ENCODE measurements at regions not wholly inside any gene's neighbourhood (a gene's known extent, or its start where the extent isn't known, plus 50 kb on each side); places are given as distances from the start of the nearest gene placed in this dataset.
"Not testable (repeated sequence)": the region's sequence is repeated elsewhere in the genome, so short reads cannot be mapped to it uniquely, and the experiment has no call there.

- Histone ChIP-seq H2AFZ (ENCODE audit: low read depth) (no peak overlapping the region), H3K27ac (no peak overlapping the region), H3K36me3 (ENCODE audit: insufficient read depth) (no peaks in the 10 kb centered on the region), H3K79me2 (ENCODE audit: insufficient read depth, low read depth) (no peaks in the 10 kb centered on the region), H3K4me2 (no peak overlapping the region), H3K4me1 (ENCODE audit: low read depth, poor library complexity, severe bottlenecking) (no peaks in the 10 kb centered on the region), H3K4me3 (IDR thresholded peaks at IDR 0.05; ENCODE audit: insufficient read depth, low read depth, low read length) (no peak overlapping the region), H4K20me1 (ENCODE audit: insufficient read depth) (no peaks in the 10 kb centered on the region), H3K9ac (no peak overlapping the region), H3K27me3 (ENCODE audit: insufficient read depth, low read depth) (no peaks in the 10 kb centered on the region)
- TF ChIP-seq, protein P1, sequence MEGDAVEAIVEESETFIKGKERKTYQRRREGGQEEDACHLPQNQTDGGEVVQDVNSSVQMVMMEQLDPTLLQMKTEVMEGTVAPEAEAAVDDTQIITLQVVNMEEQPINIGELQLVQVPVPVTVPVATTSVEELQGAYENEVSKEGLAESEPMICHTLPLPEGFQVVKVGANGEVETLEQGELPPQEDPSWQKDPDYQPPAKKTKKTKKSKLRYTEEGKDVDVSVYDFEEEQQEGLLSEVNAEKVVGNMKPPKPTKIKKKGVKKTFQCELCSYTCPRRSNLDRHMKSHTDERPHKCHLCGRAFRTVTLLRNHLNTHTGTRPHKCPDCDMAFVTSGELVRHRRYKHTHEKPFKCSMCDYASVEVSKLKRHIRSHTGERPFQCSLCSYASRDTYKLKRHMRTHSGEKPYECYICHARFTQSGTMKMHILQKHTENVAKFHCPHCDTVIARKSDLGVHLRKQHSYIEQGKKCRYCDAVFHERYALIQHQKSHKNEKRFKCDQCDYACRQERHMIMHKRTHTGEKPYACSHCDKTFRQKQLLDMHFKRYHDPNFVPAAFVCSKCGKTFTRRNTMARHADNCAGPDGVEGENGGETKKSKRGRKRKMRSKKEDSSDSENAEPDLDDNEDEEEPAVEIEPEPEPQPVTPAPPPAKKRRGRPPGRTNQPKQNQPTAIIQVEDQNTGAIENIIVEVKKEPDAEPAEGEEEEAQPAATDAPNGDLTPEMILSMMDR (conservative IDR thresholded peaks at IDR 0.05; ENCODE audit: low read depth, low read length): no peak
Observed at GRCh38 chr21:13368200-13368599, 241.4 kb upstream of the POTED start.

GRCh38 chr21:13372721-13373120 lies 236.9 kb upstream of the POTED start:
- H3K4me2 ChIP-seq; H3K4me1 ChIP-seq (ENCODE audit: low read depth, poor library complexity, severe bottlenecking): not testable (repeated sequence)

GRCh38 chr21:13378943-13379342 lies 230.6 kb upstream of the POTED start:
- H3K79me2 ChIP-seq (ENCODE audit: insufficient read depth, low read depth); H3K4me2 ChIP-seq: not testable (repeated sequence)

More at GRCh38 chr21:13372721-13373120, 236.9 kb upstream of the POTED start:
- H4K20me1 ChIP-seq (ENCODE audit: insufficient read depth); H3K4me3 ChIP-seq (IDR thresholded peaks at IDR 0.05; ENCODE audit: insufficient read depth, low read depth, low read length); H3K36me3 ChIP-seq (ENCODE audit: insufficient read depth); H3K27ac ChIP-seq; H3K9ac ChIP-seq; H3K79me2 ChIP-seq (ENCODE audit: insufficient read depth, low read depth); H3K27me3 ChIP-seq (ENCODE audit: insufficient read depth, low read depth); H2AFZ ChIP-seq (ENCODE audit: low read depth): not testable (repeated sequence)

GRCh38 chr21:13379566-13379965 lies 230.0 kb upstream of the POTED start:
- not testable (repeated sequence) for H3K9ac ChIP-seq; H4K20me1 ChIP-seq (ENCODE audit: insufficient read depth); H2AFZ ChIP-seq (ENCODE audit: low read depth); H3K4me2 ChIP-seq; H3K4me1 ChIP-seq (ENCODE audit: low read depth, poor library complexity, severe bottlenecking); H3K27me3 ChIP-seq (ENCODE audit: insufficient read depth, low read depth); H3K27ac ChIP-seq; H3K4me3 ChIP-seq (IDR thresholded peaks at IDR 0.05; ENCODE audit: insufficient read depth, low read depth, low read length); H3K79me2 ChIP-seq (ENCODE audit: insufficient read depth, low read depth); H3K36me3 ChIP-seq (ENCODE audit: insufficient read depth)

More at GRCh38 chr21:13378943-13379342, 230.6 kb upstream of the POTED start:
- not testable (repeated sequence) for H3K27ac ChIP-seq; H3K36me3 ChIP-seq (ENCODE audit: insufficient read depth); H4K20me1 ChIP-seq (ENCODE audit: insufficient read depth); H3K4me3 ChIP-seq (IDR thresholded peaks at IDR 0.05; ENCODE audit: insufficient read depth, low read depth, low read length); H3K9ac ChIP-seq; H3K4me1 ChIP-seq (ENCODE audit: low read depth, poor library complexity, severe bottlenecking); H2AFZ ChIP-seq (ENCODE audit: low read depth); H3K27me3 ChIP-seq (ENCODE audit: insufficient read depth, low read depth)

DNA sequence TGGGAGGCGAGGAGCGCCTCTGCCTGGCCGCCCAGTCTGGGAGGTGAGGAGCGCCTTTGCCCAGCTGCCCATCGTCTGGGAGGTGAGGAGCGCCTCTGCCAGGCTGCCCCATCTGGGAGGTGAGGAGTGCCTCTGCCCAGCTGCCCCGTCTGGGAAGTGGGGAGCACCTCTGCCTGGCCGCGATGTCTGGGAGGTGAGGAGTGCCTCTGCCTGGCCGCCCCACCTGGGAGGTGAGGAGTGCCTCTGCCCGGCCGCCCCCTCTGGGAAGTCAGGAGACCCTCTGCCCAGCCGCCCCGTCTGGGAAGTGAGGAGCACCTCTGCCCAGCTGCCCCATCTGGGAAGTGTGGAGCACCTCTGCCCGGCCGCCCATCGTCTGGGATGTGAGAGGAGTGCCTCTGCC lies 229.0 kb upstream of the POTED start:
- not testable (repeated sequence) for H4K20me1 ChIP-seq (ENCODE audit: insufficient read depth); H2AFZ ChIP-seq (ENCODE audit: low read depth); H3K4me1 ChIP-seq (ENCODE audit: low read depth, poor library complexity, severe bottlenecking); H3K79me2 ChIP-seq (ENCODE audit: insufficient read depth, low read depth); H3K4me2 ChIP-seq; H3K27me3 ChIP-seq (ENCODE audit: insufficient read depth, low read depth); H3K4me3 ChIP-seq (IDR thresholded peaks at IDR 0.05; ENCODE audit: insufficient read depth, low read depth, low read length); H3K27ac ChIP-seq; H3K36me3 ChIP-seq (ENCODE audit: insufficient read depth); H3K9ac ChIP-seq

GRCh38 chr21:13384143-13384542 lies 225.4 kb upstream of the POTED start:
- H3K27me3 ChIP-seq (ENCODE audit: insufficient read depth, low read depth); H4K20me1 ChIP-seq (ENCODE audit: insufficient read depth); H3K27ac ChIP-seq; H3K79me2 ChIP-seq (ENCODE audit: insufficient read depth, low read depth); H3K4me3 ChIP-seq (IDR thresholded peaks at IDR 0.05; ENCODE audit: insufficient read depth, low read depth, low read length); H3K4me1 ChIP-seq (ENCODE audit: low read depth, poor library complexity, severe bottlenecking); H3K9ac ChIP-seq; H3K36me3 ChIP-seq (ENCODE audit: insufficient read depth); H2AFZ ChIP-seq (ENCODE audit: low read depth); H3K4me2 ChIP-seq: not testable (repeated sequence)

DNA sequence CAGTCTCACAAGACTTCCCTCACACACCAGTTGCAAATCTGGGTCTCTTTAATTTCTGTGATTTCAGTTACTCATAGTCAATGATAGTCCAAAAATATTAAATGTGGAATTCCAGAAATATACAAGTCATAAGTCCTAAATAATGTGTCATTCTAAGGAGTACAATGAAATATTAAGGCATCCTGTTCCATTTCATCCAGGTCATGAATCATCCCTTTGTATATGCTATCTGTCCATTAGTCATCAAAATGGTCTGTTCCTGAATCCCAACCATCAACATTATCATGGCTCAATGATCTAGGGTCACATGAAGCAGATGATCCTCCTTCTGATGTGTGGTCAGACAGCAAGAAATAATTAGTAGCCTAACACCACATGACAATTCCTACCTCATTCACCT lies 200.4 kb upstream of the POTED start:
- not testable (repeated sequence) for H4K20me1 ChIP-seq (ENCODE audit: insufficient read depth); H3K79me2 ChIP-seq (ENCODE audit: insufficient read depth, low read depth); H3K36me3 ChIP-seq (ENCODE audit: insufficient read depth); H3K4me2 ChIP-seq; H2AFZ ChIP-seq (ENCODE audit: low read depth); H3K4me3 ChIP-seq (IDR thresholded peaks at IDR 0.05; ENCODE audit: insufficient read depth, low read depth, low read length); H3K9ac ChIP-seq; H3K27ac ChIP-seq; H3K27me3 ChIP-seq (ENCODE audit: insufficient read depth, low read depth); H3K4me1 ChIP-seq (ENCODE audit: low read depth, poor library complexity, severe bottlenecking)

GRCh38 chr21:13435863-13436262 lies 173.7 kb upstream of the POTED start:
- H3K9ac ChIP-seq; H3K27me3 ChIP-seq (ENCODE audit: insufficient read depth, low read depth); H3K4me1 ChIP-seq (ENCODE audit: low read depth, poor library complexity, severe bottlenecking); H3K4me2 ChIP-seq; H3K27ac ChIP-seq; H3K36me3 ChIP-seq (ENCODE audit: insufficient read depth); H3K79me2 ChIP-seq (ENCODE audit: insufficient read depth, low read depth); H2AFZ ChIP-seq (ENCODE audit: low read depth); H3K4me3 ChIP-seq (IDR thresholded peaks at IDR 0.05; ENCODE audit: insufficient read depth, low read depth, low read length); H4K20me1 ChIP-seq (ENCODE audit: insufficient read depth): not testable (repeated sequence)

DNA sequence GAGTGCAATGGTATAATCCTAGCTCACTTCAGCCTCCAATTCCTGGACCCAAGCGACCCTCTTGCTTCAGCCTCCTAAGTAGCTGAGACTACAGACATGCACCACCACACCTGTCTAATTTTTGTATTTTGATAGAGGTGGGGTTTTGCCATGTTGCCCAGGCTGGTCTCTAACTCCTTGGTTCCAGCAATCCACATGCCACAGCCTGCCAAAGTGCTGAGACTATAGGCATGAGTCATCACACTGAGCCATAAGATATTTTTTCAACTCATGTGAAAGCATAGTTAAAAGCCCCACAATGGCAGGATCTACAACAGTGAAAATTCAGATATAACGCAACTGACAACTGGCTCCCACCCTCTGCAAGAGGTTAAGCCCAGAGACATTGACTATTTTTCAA lies 161.8 kb upstream of the POTED start:
- H3K27ac ChIP-seq; H3K4me1 ChIP-seq (ENCODE audit: low read depth, poor library complexity, severe bottlenecking); H3K9ac ChIP-seq; H3K79me2 ChIP-seq (ENCODE audit: insufficient read depth, low read depth); H3K27me3 ChIP-seq (ENCODE audit: insufficient read depth, low read depth); H4K20me1 ChIP-seq (ENCODE audit: insufficient read depth); H3K4me2 ChIP-seq; H3K4me3 ChIP-seq (IDR thresholded peaks at IDR 0.05; ENCODE audit: insufficient read depth, low read depth, low read length); H3K36me3 ChIP-seq (ENCODE audit: insufficient read depth); H2AFZ ChIP-seq (ENCODE audit: low read depth): not testable (repeated sequence)

DNA sequence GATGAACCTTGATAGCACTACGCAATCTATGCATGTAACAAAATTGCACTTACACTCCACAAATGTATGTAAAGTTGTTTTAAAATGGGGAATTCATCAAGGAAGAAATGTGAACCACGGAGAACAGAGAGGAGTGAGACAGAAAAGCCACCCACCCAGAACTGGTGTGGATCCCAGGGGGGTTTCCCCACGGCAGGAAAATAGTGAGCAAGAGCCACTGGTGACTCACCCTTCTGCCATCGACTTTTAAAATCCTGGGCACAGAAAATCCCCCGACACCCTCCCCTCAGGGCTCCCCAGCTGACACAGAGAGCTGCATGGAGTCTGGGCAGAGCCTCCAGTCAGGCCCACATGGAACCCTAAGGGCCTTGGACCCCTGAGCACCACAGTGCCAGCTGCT lies 146.0 kb upstream of the POTED start:
- H3K4me2 ChIP-seq; H3K4me1 ChIP-seq (ENCODE audit: low read depth, poor library complexity, severe bottlenecking); H3K4me3 ChIP-seq (IDR thresholded peaks at IDR 0.05; ENCODE audit: insufficient read depth, low read depth, low read length); H3K27me3 ChIP-seq (ENCODE audit: insufficient read depth, low read depth); H2AFZ ChIP-seq (ENCODE audit: low read depth); H3K9ac ChIP-seq; H3K27ac ChIP-seq; H4K20me1 ChIP-seq (ENCODE audit: insufficient read depth); H3K36me3 ChIP-seq (ENCODE audit: insufficient read depth); H3K79me2 ChIP-seq (ENCODE audit: insufficient read depth, low read depth): not testable (repeated sequence)

All from KMS-11 (cell line).